HG03045 (cell line): ENCODE measurements at regions not wholly inside any gene's neighbourhood (a gene's known extent, or its start where the extent isn't known, plus 50 kb on each side); places are given as distances from the start of the nearest gene placed in this dataset.

Source experiments
- ATAC-seq: cut with Tn5 transposase; IDR thresholded peaks from one replicate; pipeline ENCODE4 v1.9.1; 2021; ENCODE audit warnings: mild to moderate bottlenecking, moderate library complexity; ENCODE audit not compliant: unreplicated experiment

- no peak for ATAC-seq
Measured at GRCh38 chr20:57073402-57073801, 193.0 kb downstream of the BMP7 start.

GRCh38 chr20:57074386-57074785 is 192.1 kb downstream of the BMP7 start:
- ATAC-seq: no peak

- ATAC-seq: no peak
Measured at GRCh38 chr20:57075181-57075580, 191.3 kb downstream of the BMP7 start.

GRCh38 chr20:57075603-57076002 is 190.8 kb downstream of the BMP7 start:
- ATAC-seq: no peak

- ATAC-seq: no peak
Measured at GRCh38 chr20:57076152-57076652, 190.2 kb downstream of the BMP7 start.

GRCh38 chr20:57076951-57077350 is 189.5 kb downstream of the BMP7 start:
- no peak for ATAC-seq

- no peak for ATAC-seq
Measured at GRCh38 chr20:57078116-57078515, 188.3 kb downstream of the BMP7 start.

- no peak for ATAC-seq
Measured at GRCh38 chr20:57079031-57080005, 187.1 kb downstream of the BMP7 start.

- no peak for ATAC-seq
Measured at GRCh38 chr20:57080796-57081195, 185.6 kb downstream of the BMP7 start.

- no peak for ATAC-seq
Measured at GRCh38 chr20:57082357-57082945, 184.0 kb downstream of the BMP7 start.

- ATAC-seq: no peak
Measured at GRCh38 chr20:57083072-57083471, 183.4 kb downstream of the BMP7 start.

GRCh38 chr20:57086066-57086465 is 180.4 kb downstream of the BMP7 start:
- ATAC-seq: no peak

- no peak for ATAC-seq
Measured at GRCh38 chr20:57087102-57087501, 179.3 kb downstream of the BMP7 start.

GRCh38 chr20:57087705-57088104 is 178.7 kb downstream of the BMP7 start:
- ATAC-seq: no peak

GRCh38 chr20:57088436-57088835 is 178.0 kb downstream of the BMP7 start:
- ATAC-seq: no peak

- ATAC-seq: peak; percentile 69
Measured at GRCh38 chr20:57089699-57090144, 176.7 kb downstream of the BMP7 start.

GRCh38 chr20:57090590-57091560 is 175.6 kb downstream of the BMP7 start:
- no peak for ATAC-seq

- no peak for ATAC-seq
Measured at GRCh38 chr20:57091748-57092111, 174.7 kb downstream of the BMP7 start.

- no peak for ATAC-seq
Measured at GRCh38 chr20:57092112-57092899, 174.1 kb downstream of the BMP7 start.

- ATAC-seq: no peak
Measured at GRCh38 chr20:57092900-57093530, 173.4 kb downstream of the BMP7 start.
